H9 (cell line): ENCODE measurements at regions not wholly inside any gene's neighbourhood (a gene's known extent, or its start where the extent isn't known, plus 50 kb on each side); places are given as distances from the start of the nearest gene placed in this dataset.

Experiments used
- DNase-seq: peaks from one replicate; pipeline ENCODE4 v3.0.0-alpha.2; 2017
- H2AFZ ChIP-seq: one replicate; pipeline ENCODE4 v1.6.1; 2013; ENCODE audit warnings: mild to moderate bottlenecking, low read length, control low read depth, moderate library complexity
- H2AK5ac ChIP-seq: 2 replicates; pipeline ENCODE4 v1.6.1; 2013; ENCODE audit warnings: low read length, control low read depth, mixed read lengths; ENCODE audit not compliant: insufficient read length
- H2BK120ac ChIP-seq: one replicate; pipeline ENCODE4 v1.6.1; 2013; ENCODE audit warnings: low read depth, mild to moderate bottlenecking, low read length, control low read depth, inconsistent platforms; ENCODE audit not compliant: poor library complexity, severe bottlenecking
- H2BK12ac ChIP-seq: 2 replicates; pipeline ENCODE4 v1.6.1; 2013; ENCODE audit warnings: low read length, control low read depth, mixed read lengths, low read depth; ENCODE audit not compliant: insufficient read length
- H2BK15ac ChIP-seq: 2 replicates; pipeline ENCODE4 v1.6.1; 2013; ENCODE audit warnings: low read depth, low read length, control low read depth
- H2BK20ac ChIP-seq: one replicate; pipeline ENCODE4 v1.6.1; 2013; ENCODE audit warnings: low read depth, mild to moderate bottlenecking, low read length, control low read depth, inconsistent platforms; ENCODE audit not compliant: poor library complexity, severe bottlenecking
- H2BK5ac ChIP-seq: 2 replicates; pipeline ENCODE4 v1.6.1; 2013; ENCODE audit warnings: low read length, control low read depth, mixed read lengths; ENCODE audit not compliant: insufficient read length
- H3K14ac ChIP-seq: 2 replicates; pipeline ENCODE4 v1.6.1; 2013; ENCODE audit warnings: low read length, control low read depth; ENCODE audit not compliant: insufficient read depth
- H3K18ac ChIP-seq: 2 replicates; pipeline ENCODE4 v1.6.1; 2013; ENCODE audit warnings: low read depth, mild to moderate bottlenecking, mixed read lengths, low read length, control low read depth; ENCODE audit not compliant: insufficient read length
- H3K23ac ChIP-seq: 2 replicates; pipeline ENCODE4 v1.6.1; 2013; ENCODE audit warnings: low read length, control low read depth, mixed read lengths, low read depth; ENCODE audit not compliant: insufficient read length
- H3K23me2 ChIP-seq: 2 replicates; pipeline ENCODE4 v1.6.1; 2013; ENCODE audit warnings: low read depth, mild to moderate bottlenecking, mixed read lengths, low read length, control low read depth; ENCODE audit not compliant: insufficient read length, poor library complexity, severe bottlenecking
- H3K27ac ChIP-seq: 2 replicates; pipeline ENCODE4 v1.5.1; 2013; ENCODE audit warnings: low read length, control low read depth, mixed read lengths, low read depth; ENCODE audit not compliant: insufficient read length
- H3K27me3 ChIP-seq: 2 replicates; pipeline ENCODE4 v1.6.1; 2013; ENCODE audit warnings: low read length, control low read depth, inconsistent platforms; ENCODE audit not compliant: insufficient read depth
- H3K4ac ChIP-seq: 2 replicates; pipeline ENCODE4 v1.6.1; 2013; ENCODE audit warnings: low read depth, mild to moderate bottlenecking, control low read depth, inconsistent platforms, low read length, moderate library complexity
- H3K4me1 ChIP-seq: 2 replicates; pipeline ENCODE4 v1.6.1; 2013; ENCODE audit warnings: low read length, control low read depth, inconsistent platforms; ENCODE audit not compliant: insufficient read depth
- H3K4me2 ChIP-seq: 2 replicates; pipeline ENCODE4 v1.6.1; 2013; ENCODE audit warnings: low read length, control low read depth, mixed read lengths; ENCODE audit not compliant: insufficient read length, insufficient read depth
- H3K56ac ChIP-seq: 2 replicates; pipeline ENCODE4 v1.6.1; 2013; ENCODE audit warnings: low read depth, mild to moderate bottlenecking, mixed read lengths, low read length, control low read depth; ENCODE audit not compliant: insufficient read length
- H3K79me1 ChIP-seq: 2 replicates; pipeline ENCODE4 v1.6.1; 2013; ENCODE audit warnings: low read depth, mild to moderate bottlenecking, moderate library complexity, low read length, control low read depth, inconsistent platforms; ENCODE audit not compliant: insufficient read depth, poor library complexity, severe bottlenecking
- H3K79me2 ChIP-seq: 2 replicates; pipeline ENCODE4 v1.6.1; 2013; ENCODE audit warnings: low read length, control low read depth, inconsistent platforms; ENCODE audit not compliant: insufficient read depth
- H3K9ac ChIP-seq: 2 replicates; pipeline ENCODE4 v1.6.1; 2013; ENCODE audit warnings: low read length, control low read depth, mixed read lengths; ENCODE audit not compliant: insufficient read length; ENCODE audit errors: extremely low read depth
- H3K9me3 ChIP-seq: one replicate; pipeline ENCODE4 v1.6.1; 2013; ENCODE audit warnings: low read depth, low read length, inconsistent platforms; ENCODE audit not compliant: control insufficient read depth
- H3T11ph ChIP-seq: one replicate; pipeline ENCODE4 v1.6.1; 2013; ENCODE audit warnings: mild to moderate bottlenecking, low read length, control low read depth, inconsistent platforms
- H4K20me1 ChIP-seq: one replicate; pipeline ENCODE4 v1.6.1; 2013; ENCODE audit not compliant: control insufficient read depth, insufficient read length, insufficient read depth
- H4K5ac ChIP-seq: 2 replicates; pipeline ENCODE4 v1.6.1; 2013; ENCODE audit warnings: low read depth, mild to moderate bottlenecking, mixed read lengths, low read length, control low read depth; ENCODE audit not compliant: insufficient read length
- H4K8ac ChIP-seq: replicated peaks from 2 replicates; pipeline ENCODE4 v1.6.1; 2013; ENCODE audit warnings: low read length, control low read depth, mixed read lengths, low read depth; ENCODE audit not compliant: insufficient read length
- H4K91ac ChIP-seq: 2 replicates; pipeline ENCODE4 v1.6.1; 2013; ENCODE audit warnings: low read depth, mild to moderate bottlenecking, moderate library complexity, mixed read lengths, low read length, control low read depth; ENCODE audit not compliant: insufficient read length
- H3K27ac Mint-ChIP-seq, 3 experiments: 2 replicates in 2 of 3; 3 replicates in 1 of 3; pipeline ENCODE4 v1.8.0; 2020 to 2021; ENCODE audit warnings: mixed read lengths in 3 of 3, mild to moderate bottlenecking in 1 of 3, moderate library complexity in 1 of 3
- H3K27me3 Mint-ChIP-seq: 2 replicates; pipeline ENCODE4 v1.8.0; 2021; ENCODE audit warnings: low read depth, mild to moderate bottlenecking, moderate library complexity, mixed read lengths
- H3K36me3 Mint-ChIP-seq, 3 experiments: 2 replicates in 2 of 3; 3 replicates in 1 of 3; pipeline ENCODE4 v1.8.0; 2020 to 2021; ENCODE audit warnings: low read depth in 3 of 3, mixed read lengths in 3 of 3; ENCODE audit not compliant: insufficient read depth in 1 of 3
- H3K4me1 Mint-ChIP-seq, 2 experiments: 2 replicates each; pipeline ENCODE4 v1.8.0; 2020; ENCODE audit warnings: mixed read lengths in 2 of 2
- H3K4me3 Mint-ChIP-seq, 2 experiments: 2 replicates in 1 of 2; 3 replicates in 1 of 2; pipeline ENCODE4 v1.8.0; 2020 to 2021; ENCODE audit warnings: mild to moderate bottlenecking in 2 of 2, mixed read lengths in 2 of 2, moderate library complexity in 1 of 2
- H3K9me3 Mint-ChIP-seq, 2 experiments: 2 replicates in 1 of 2; 3 replicates in 1 of 2; pipeline ENCODE4 v1.8.0; 2020; ENCODE audit warnings: mild to moderate bottlenecking in 2 of 2, mixed read lengths in 2 of 2, moderate library complexity in 1 of 2
- CTCF ChIP-seq: fragments of 200-600 bp; sonication (generic); conservative IDR thresholded peaks from 3 replicates; pipeline ENCODE4 v1.8.0; 2021; ENCODE audit warnings: antibody characterized with exemption, mild to moderate bottlenecking
- WGBS: extraction: QIAGEN DNeasy Blood & Tissue Kit; methylation state at CpG from one replicate; pipeline ENCODE4 v1.1.7; 2013; ENCODE audit warnings: missing lambda C conversion rate, low lambda C conversion rate, mixed read lengths; ENCODE audit not compliant: insufficient read length; ENCODE audit errors: extremely low coverage; 5-methylcytosine and 5-hydroxymethylcytosine counted together

DNA sequence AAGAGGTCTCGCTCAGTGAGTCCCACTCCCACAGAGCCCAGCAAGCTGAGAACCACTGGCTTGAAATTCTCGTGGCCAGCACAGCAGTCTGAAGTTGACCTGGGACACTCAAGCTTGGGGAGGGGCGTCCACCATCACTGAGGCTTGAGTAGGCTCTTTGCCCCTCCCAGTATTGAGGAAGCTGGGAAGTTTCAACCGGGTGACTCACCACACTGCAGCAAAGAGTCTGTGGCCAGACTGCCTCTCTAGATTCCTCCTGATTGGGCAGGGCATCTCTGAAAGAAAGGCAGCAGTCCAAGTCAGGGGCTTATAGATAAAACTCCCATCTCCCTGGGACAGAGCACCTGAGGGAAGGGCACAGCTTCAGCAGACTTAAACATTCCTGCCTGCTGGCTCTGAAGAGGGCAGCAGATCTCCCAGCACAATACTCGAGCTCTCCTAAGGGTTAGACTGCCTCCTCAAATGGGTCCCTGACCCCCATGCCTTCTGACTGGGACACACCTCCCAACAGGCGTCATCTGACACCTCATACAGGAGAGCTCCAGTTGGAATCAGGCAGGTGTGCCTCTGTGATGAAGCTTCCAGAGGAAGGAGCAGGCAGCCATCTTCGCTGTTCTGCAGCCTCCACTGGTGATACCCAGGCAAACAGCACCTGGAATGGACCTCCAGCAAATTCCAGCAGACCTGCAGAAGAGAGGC, 970.9 kb upstream of the LRRN3 start:
- H3K18ac ChIP-seq = no peak overlapping the region
- no peak overlapping the region for H3K4me2 ChIP-seq
- no peak overlapping the region for H3T11ph ChIP-seq
- peak; percentile 27 for DNase-seq
- no peak overlapping the region for H2BK5ac ChIP-seq
- Mint-ChIP-seq H3K4me1 (no peaks in the 10 kb centered on the region; a peak in 1 of 4 replicates), H3K9me3 (peaks cover 19 to 25% of the 10 kb centered on the region in 2 experiments), H3K27me3 (no peaks in the 10 kb centered on the region), H3K36me3 (peaks cover 4 to 34% (median 21%) of the 10 kb centered on the region in 3 experiments), H3K27ac (peak overlapping the region in 1 of 3 experiments; percentile 44; a peak in 1 of 7 replicates), H3K4me3 (no peak overlapping the region)
- no peak overlapping the region for H3K9ac ChIP-seq
- WGBS = no CpG with 5 or more reads among the region's 7 CpGs
- H2AK5ac ChIP-seq = no peak overlapping the region
- H3K27me3 ChIP-seq = no peaks in the 10 kb centered on the region
- H4K91ac ChIP-seq = no peak overlapping the region
- no peak overlapping the region for H3K4ac ChIP-seq
- H4K8ac ChIP-seq = no peak overlapping the region
- H3K79me1 ChIP-seq = no peaks in the 10 kb centered on the region
- H3K14ac ChIP-seq = no peak overlapping the region
- H3K79me2 ChIP-seq = no peaks in the 10 kb centered on the region
- H3K27ac ChIP-seq = no peak overlapping the region
- H3K56ac ChIP-seq = no peak overlapping the region
- TF ChIP-seq CTCF = no peak
- H3K9me3 ChIP-seq = no peaks in the 10 kb centered on the region
- H3K23me2 ChIP-seq = no peaks in the 10 kb centered on the region
- no peak overlapping the region for H2BK20ac ChIP-seq
- H2BK120ac ChIP-seq = no peak overlapping the region
- H3K23ac ChIP-seq = no peak overlapping the region
- H2AFZ ChIP-seq = no peak overlapping the region
- H4K5ac ChIP-seq = no peak overlapping the region
- H4K20me1 ChIP-seq = no peaks in the 10 kb centered on the region
- no peaks in the 10 kb centered on the region for H3K4me1 ChIP-seq
- H2BK12ac ChIP-seq = no peak overlapping the region
- no peak overlapping the region for H2BK15ac ChIP-seq
